Ovary (tissue), 7 donors: ENCODE measurements at regions not wholly inside any gene's neighbourhood (a gene's known extent, or its start where the extent isn't known, plus 50 kb on each side); places are given as distances from the start of the nearest gene placed in this dataset.

Experiments
- DNase-seq, 5 donors: peaks; one replicate each; pipeline ENCODE4 v3.0.0-alpha.2; 2019 to 2020
- H3K27ac ChIP-seq, 2 donors: fragments of 200-600 bp; one replicate each; pipeline versions ENCODE4 v1.5.1 to v1.8.0; 2019 to 2022
- H3K27me3 ChIP-seq: fragments of 200-600 bp; one replicate; pipeline ENCODE4 v1.8.0; 2022
- H3K36me3 ChIP-seq: fragments of 200-600 bp; sonication (generic); one replicate; pipeline ENCODE4 v1.5.1; 2019
- H3K4me1 ChIP-seq: one replicate; pipeline ENCODE4 v1.8.1; 2013; ENCODE audit warnings: mild to moderate bottlenecking, moderate library complexity; ENCODE audit not compliant: insufficient read depth
- H3K4me3 ChIP-seq: fragments of 200-600 bp; sonication (generic); one replicate; pipeline ENCODE4 v1.5.1; 2017
- H3K9me3 ChIP-seq, 2 donors: fragments of 200-600 bp in 1 of 2; sonication (generic) in 1 of 2; one replicate each; pipeline versions ENCODE4 v1.5.1 to v1.8.1; 2013 to 2019; ENCODE audit warnings: mild to moderate bottlenecking in 1 of 2, moderate library complexity in 1 of 2
- CTCF ChIP-seq, 3 donors: fragments of 450-650 bp in 2 of 3; fragments of 200-600 bp in 1 of 3; IDR thresholded peaks; one replicate each; pipeline versions ENCODE4 v1.5.1 to v1.8.0; 2016 to 2022; ENCODE audit warnings: antibody characterized with exemption in 3 of 3, mild to moderate bottlenecking in 1 of 3
- EP300 ChIP-seq: sonication (generic); formaldehyde crosslinking; IDR thresholded peaks from one replicate; pipeline ENCODE4 v1.6.1; 2017; ENCODE audit warnings: antibody characterized with exemption
- POLR2A ChIP-seq: fragments of 450-650 bp; IDR thresholded peaks from one replicate; pipeline ENCODE4 v1.6.1; 2017; ENCODE audit warnings: antibody characterized with exemption, mild to moderate bottlenecking, moderate library complexity
- WGBS, 3 donors: extraction: QIAGEN DNeasy Blood & Tissue Kit in 1 of 3; methylation state at CpG; one replicate each; pipeline versions ENCODE4 v1.1.5 to v1.1.7; 2013 to 2017; 5-methylcytosine and 5-hydroxymethylcytosine counted together
- intact Hi-C, 4 donors: fragments of 100-400 bp; cut with DNase I; formaldehyde crosslinking; loops; one replicate each; pipeline versions ENCODE4 v1.11.0 to v1.15.1; 2022 to 2023
- donor health status: DM: no; HTN: no; CAD: no; lungs with moderate emphysema.
- donor health status: DM: no; HTN: no; CAD: no.
- donor health status: Bipolar disorder and iron deficiency.
- donor health status: DM: no; HTN: no; CAD: no.
- donor health status: DM: yes; HTN: yes; CAD: no.

- no peak for DNase-seq
- H3K4me3 ChIP-seq = no peak overlapping the region
- WGBS, 3 donors = 96 to 98% (median 96%) methylated on average over 9 of the region's 9 CpGs
- no peaks in the 10 kb centered on the region for H3K36me3 ChIP-seq
- H3K4me1 ChIP-seq = no peaks in the 10 kb centered on the region
- intact Hi-C loops = no loop called here
- no peak for TF ChIP-seq CTCF (IDR thresholded peaks at IDR 0.05)
- TF ChIP-seq EP300 = no peak
- no peak for TF ChIP-seq POLR2A
- H3K27ac ChIP-seq = no peak overlapping the region
- no peaks in the 10 kb centered on the region for H3K27me3 ChIP-seq
- no peaks in the 10 kb centered on the region for H3K9me3 ChIP-seq
Measured at GRCh38 chr2:66903745-66904465, 469.0 kb downstream of the MEIS1 start.

- Histone ChIP-seq H3K4me3 (no peak overlapping the region), H3K4me1 (no peaks in the 10 kb centered on the region), H3K36me3 (no peaks in the 10 kb centered on the region), H3K27me3 (no peaks in the 10 kb centered on the region), H3K27ac (no peak overlapping the region), H3K9me3 (no peaks in the 10 kb centered on the region)
- intact Hi-C loops = no loop called here
- DNase-seq = no peak
- 29 to 47% (median 41%) methylated on average over 2 of the region's 2 CpGs for WGBS, 3 donors
- TF ChIP-seq EP300 (no peak), POLR2A (no peak), CTCF (IDR thresholded peaks at IDR 0.05) (no peak)
Measured at GRCh38 chr2:66915237-66915636, 480.3 kb downstream of the MEIS1 start.

- intact Hi-C loops = no loop called here
- Histone ChIP-seq H3K9me3 (no peaks in the 10 kb centered on the region), H3K36me3 (no peaks in the 10 kb centered on the region), H3K27ac (no peak overlapping the region), H3K27me3 (no peaks in the 10 kb centered on the region), H3K4me3 (no peak overlapping the region), H3K4me1 (no peaks in the 10 kb centered on the region)
- no peak for DNase-seq
- no peak for TF ChIP-seq POLR2A
- no peak for TF ChIP-seq CTCF (IDR thresholded peaks at IDR 0.05)
- no peak for TF ChIP-seq EP300
- 78 to 87% (median 86%) methylated on average over 1 of the region's 1 CpG for WGBS, 3 donors
Measured at GRCh38 chr2:66919286-66919685, 477.8 kb upstream of the ETAA1 start.

GRCh38 chr2:66920415-66920814 is 476.7 kb upstream of the ETAA1 start:
- Histone ChIP-seq H3K27ac (no peak overlapping the region), H3K9me3 (no peaks in the 10 kb centered on the region), H3K27me3 (no peaks in the 10 kb centered on the region), H3K36me3 (no peaks in the 10 kb centered on the region), H3K4me3 (no peak overlapping the region), H3K4me1 (peaks cover 2% of the 10 kb centered on the region)
- intact Hi-C loops = no loop called here
- 89 to 93% (median 90%) methylated on average over 2 of the region's 2 CpGs for WGBS, 3 donors
- DNase-seq = no peak
- TF ChIP-seq POLR2A = no peak
- TF ChIP-seq CTCF (IDR thresholded peaks at IDR 0.05) = no peak
- no peak for TF ChIP-seq EP300
